ENCODE measurements at regions not wholly inside any gene's neighbourhood (a gene's known extent, or its start where the extent isn't known, plus 50 kb on each side); places are given as distances from the start of the nearest gene placed in this dataset.
A peak's percentile ranks its signal among the peaks of the same experiment; 100 is the strongest.

DNA sequence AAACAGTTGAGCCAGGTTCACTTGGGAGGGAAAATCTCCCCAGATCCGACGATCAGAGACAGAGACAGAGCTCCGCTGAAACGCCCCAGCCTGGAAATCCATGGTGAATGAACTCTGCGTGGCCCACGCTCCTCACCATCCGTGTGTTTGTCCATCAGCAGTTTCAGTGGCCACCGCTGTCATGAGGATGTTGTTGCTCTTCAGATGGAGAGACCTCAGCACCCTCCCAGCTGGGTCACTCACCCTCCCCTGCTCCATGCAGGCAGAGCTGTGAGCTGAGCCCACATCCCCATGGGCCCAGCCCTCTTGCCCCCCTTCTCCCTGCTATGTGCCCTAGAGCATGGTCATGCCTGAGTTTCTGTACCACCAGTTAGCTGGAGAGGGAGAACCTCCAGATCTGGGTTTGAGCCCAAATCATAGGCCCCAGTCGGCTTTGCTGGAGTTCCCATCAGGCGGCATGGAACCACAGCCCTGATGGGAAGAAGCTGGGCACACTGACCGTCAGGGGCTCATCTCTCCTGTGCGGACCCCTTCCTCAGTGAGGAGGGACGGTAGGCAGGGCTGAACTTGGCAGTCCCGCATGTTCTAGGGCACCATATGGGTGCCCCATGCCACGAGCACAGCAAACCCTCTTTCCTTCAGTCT, 154.4 kb upstream of the COL5A1 start:
- DNase-seq (ENCODE audit: low spot score) = no peak

DNA sequence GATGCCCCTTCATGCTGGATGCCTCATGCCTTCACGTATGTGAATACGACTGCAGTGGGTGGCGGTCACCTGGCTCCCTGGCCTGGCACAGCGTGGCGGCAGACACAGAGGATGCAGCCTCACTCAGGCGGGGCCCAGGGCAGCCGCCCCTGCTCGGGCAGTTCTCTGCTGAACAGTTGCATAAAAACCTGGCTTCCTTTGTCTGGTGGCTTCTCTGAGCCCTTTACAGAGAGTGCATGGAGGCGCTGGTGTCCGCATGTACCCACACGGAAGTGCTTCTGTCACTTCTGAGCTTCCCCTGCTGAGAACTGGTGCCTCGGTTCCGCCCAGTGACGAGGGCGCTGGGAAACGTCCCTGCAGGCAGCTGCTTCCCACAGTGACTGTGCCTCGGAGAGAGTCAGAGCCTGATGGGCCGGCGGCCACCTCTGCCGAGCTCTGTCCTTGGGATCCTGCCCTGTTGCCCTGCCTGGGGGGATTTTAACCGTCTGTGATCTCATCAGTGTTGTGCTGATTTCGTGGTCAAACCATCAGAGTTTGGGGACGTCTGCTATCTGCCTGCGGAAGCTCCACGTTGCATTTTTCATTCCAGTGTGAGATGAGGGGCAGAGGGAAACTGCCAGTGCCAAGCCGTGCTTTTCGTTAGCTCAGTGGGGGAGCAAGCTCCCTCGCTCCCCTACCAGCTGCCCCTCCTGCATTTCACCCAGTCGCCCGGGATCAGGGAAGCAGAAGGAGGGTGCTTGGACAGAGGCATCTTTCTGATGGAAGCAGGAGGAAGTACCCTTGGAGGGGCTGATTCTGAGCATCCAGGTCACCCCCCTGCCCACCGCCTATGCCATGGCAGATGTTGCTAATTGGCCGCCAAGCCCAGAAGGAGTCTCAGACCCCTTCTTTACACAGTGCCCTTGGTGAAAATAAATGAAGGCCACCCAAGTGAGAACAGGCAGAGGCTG, 153.0 kb upstream of the COL5A1 start:
- DNase-seq (ENCODE audit: low spot score) = peak; percentile 27

- no peak for DNase-seq (ENCODE audit: low spot score)
These were observed 151.8 kb upstream of the COL5A1 start for GRCh38 chr9:134489621-134490408.

DNA sequence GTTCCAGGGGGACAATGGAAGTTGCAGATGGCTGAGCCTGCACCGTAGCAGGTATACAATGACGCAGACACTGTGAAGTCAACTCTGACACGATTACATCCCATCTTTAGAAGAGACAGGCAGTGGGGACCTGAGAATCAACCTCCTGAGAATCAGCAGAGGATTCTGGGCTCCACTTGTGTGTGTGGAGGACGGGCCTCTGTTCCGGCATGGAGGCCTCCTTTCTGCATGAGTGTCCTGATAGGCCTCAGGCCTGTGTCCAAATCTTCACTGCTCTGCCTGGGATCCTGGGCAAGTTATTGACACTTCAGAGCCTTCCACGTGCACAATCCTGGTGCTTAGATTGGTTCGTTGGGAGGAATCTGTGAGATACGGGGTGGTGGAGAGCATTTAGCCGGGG, 151.2 kb upstream of the COL5A1 start:
- DNase-seq (ENCODE audit: low spot score) = no peak

DNA sequence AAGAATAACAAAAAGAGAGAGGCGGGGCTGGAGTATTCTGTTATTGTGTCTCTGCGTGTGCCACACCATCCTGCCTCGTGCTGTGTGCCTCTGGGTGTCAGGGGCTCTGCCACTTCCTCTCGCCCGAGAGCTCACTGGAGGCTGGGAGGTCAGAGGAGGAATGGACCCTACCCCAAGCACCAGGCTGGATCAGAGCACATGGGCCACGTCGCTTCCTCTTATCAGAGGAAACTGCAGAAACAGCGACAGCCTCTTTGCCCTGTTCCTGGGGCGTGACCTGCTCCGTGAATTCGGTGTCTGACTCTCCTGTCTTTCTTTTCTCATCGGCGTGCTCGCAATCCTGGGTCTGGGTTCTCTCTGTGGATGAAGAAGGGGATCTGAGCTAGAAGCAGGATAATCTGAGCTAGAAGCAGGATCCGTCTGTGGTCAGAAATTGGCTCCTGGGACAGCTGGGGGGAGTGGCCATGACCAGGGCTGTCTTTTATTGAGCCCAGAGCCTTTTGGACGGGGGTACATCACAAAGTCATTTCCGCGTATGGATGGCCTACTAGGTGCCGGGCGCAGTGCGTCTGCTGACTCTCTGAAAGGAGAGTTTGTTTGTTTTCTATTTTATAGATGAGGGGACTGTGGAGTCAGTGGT, 150.3 kb upstream of the COL5A1 start:
- no peak for DNase-seq (ENCODE audit: low spot score)

DNA sequence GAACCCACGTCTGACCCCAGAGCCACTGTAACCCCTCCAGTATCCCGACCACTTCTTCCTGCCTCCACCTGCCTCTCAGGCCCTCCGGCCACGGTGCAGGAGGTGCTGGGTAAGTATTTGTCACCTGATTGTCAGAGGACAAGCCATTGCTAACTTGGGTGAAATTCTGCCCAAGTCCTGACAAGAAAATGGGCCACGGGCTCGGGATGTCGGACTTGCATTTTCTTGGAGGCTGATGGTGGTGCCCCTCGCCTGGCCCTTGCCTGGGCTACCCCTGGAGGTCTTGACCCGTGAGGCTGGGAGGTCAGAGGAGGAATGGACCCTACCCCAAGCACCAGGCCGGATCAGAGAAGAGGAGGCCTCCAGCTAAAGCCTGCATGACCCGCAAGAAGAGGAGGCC, 149.7 kb upstream of the COL5A1 start:
- no peak for DNase-seq (ENCODE audit: low spot score)

GRCh38 chr9:134492281-134492691, 149.3 kb upstream of the COL5A1 start:
- no peak for DNase-seq (ENCODE audit: low spot score)

DNA sequence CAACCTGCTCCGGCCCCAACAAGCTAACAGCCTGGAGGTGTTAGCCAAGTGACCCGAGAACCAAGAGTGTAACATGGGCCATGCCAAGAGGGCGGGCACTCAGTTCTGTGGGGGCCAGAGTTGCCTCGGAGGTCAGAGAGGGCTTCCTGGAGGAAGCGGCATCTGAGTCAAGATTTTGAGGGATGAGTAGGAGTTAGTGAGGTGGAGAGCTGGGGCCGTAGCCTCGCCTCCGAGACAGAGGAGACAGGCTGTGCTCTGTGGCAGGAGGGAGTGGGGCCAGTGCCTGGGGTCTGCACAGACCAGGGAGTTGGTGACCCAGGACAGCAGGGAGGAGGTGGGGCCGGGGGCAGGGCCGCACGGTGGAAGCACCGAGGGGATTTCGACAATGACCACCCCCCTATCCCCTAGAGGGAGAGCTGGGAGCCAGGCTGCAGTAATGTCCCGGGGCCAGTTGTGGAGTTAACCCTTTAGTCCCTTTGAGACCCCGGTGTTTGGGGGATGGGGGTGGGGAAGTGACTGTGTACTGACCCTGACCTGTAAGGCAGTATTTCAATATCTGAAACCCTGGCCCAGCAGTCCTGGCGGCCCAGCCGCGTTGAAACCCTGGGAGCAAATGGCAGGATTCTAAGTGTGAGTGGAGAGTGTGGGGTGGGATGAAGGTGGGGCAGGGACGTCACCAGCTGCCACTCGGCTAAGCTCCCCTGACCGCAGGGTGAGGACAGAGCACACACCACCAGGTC, 148.7 kb upstream of the COL5A1 start:
- no peak for DNase-seq (ENCODE audit: low spot score)

DNA sequence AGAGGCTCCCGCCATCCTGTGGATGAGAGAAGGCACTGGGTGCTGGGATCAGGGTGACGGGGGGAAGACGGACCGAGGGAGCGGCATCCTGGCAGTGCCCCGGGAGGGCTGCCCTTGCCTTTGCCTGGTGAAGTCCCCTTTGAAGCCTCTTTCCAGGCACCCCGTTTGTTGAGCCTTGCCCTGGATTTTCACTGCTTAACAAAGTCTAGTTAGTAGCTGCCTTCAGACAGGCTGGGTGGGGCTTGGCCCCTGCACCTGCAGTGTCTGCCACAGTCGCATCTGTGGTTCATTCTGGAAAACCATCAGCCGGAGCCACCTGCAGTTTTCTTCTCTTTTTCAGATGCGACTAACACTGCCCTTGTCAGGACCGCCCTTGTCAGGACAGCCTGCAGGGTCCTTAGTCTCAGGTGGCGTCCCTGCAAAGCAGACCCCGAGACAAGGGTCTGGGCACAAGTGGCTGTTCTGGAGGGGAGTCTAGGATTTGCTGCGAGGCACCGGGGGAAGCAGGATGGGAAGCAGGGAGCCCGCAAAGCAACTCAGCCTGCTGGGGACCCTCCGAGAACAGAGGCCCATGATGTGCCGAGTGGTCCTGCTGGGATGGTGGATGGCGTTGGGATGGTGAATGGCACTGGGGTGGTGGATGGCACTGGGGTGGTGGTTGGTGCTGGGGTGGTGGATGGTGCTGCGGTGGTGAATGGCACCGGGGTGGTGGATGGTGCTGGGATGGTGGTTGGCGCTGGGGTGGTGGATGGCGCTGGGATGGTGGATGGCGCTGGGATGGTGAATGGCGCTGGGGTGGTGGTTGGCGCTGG, 147.9 kb upstream of the COL5A1 start:
- DNase-seq (ENCODE audit: low spot score) = no peak

DNA sequence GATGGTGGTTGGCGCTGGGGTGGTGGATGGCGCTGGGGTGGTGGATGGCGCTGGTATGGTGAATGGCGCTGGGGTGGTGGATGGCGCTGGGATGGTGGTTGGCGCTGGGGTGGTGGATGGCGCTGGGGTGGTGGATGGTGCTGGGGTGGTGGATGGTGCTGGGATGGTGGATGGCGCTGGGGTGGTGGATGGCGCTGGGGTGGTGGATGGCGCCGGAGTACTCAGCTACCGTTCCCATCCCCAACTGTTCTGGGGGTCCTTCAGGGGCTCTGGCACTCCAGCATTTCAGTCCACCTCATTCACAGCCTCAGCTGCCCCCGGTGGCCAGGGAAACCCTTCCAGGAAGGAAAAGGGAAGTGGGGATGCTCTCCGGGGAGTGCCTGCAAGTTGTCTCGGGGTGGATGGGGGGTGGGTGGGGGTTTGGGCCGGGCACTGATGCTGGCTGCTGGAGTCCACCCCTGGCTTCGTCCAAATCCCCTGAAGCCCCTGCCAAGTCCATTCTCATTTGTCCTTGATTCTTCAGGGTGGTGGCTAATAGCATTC, 147.3 kb upstream of the COL5A1 start:
- DNase-seq (ENCODE audit: low spot score) = no peak

DNA sequence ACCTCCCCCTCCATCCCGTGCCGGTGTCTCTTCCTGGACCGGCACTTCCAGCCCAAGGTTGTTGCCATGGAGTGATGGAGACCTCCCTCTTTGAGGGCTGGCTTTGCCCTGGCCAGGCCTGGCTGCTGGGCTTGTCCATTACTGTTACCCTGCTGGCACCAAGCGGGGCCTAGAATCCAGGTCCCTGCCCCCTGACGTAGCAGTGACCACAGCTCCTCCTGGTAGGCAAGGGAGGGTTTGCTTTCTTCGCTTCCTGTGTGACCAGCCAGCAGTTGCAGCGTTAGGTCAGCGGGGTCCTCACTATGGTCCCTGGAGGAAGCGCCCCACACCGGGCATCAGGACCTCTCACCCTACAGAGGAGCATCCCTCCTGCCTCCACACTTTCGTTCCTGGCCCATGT, 146.7 kb upstream of the COL5A1 start:
- DNase-seq (ENCODE audit: low spot score) = no peak

DNA sequence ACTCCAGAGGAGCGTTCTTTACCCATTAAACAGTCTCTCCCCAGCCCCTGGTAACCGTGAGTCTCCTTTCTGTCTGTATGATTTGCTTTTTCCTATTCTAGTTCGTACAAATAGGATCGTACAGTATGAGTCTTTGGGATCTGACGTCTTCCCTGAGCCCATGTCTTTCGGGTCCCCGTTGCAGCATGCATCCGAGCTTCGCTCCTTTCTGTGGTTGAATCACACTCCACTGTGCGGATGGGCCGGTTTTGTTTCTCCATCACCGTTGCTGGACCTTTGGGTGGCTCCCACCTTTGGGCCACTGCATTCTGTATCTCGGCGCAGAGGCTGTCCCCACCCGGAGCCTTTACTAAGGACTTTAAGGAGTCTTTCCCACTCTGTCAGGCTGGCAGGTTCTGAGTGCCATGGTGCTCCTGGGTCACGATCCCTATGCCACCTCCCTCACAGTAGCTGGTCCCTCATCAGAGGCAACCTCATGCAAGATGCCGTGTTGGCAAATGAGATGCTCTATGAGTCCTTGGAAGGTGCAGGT, 145.7 kb upstream of the COL5A1 start:
- DNase-seq (ENCODE audit: low spot score) = no peak

DNA sequence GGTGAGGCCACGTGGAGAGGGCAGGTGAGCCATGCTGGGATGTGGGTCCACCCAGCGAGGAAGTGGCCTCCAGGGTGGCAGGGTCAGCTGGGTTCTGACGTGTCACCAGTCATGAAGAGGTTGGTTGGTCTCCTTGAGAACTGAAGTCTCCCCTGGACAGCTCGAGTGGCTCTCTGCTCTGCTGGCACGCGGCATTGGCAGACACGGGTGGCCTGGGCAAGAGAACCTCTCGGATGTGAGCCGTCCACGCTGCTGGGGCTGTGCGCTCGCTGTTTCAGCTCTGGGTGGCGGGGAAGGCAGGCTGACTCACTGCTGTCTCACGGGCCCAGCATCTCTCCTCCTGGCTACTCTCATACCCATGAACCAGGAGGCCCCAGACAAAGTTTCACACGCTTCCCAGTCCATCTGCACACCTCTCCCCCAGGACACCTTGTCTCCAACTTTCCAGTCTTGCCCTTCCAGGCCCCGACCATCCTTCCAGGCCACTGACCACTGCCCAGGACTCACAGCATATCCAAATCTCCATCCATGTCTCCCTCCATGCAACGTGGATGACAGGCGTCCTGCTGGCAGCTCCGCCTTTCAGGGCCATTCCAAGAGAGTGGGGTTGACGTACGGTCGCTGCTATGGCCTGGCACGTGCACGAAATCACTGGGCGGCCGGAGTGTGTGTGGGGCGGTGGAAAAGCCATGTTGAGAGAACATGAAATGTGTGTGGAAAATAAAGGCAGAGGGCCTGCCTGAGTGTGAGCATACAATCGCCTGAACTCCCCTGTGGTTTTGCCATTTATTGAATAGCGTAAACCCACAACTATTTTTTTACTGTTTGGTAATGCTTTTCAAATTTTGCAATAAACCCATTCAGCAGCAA, 145.0 kb upstream of the COL5A1 start:
- no peak for DNase-seq (ENCODE audit: low spot score)

GRCh38 chr9:134497283-134497860, 144.2 kb upstream of the COL5A1 start:
- no peak for DNase-seq (ENCODE audit: low spot score)

DNA sequence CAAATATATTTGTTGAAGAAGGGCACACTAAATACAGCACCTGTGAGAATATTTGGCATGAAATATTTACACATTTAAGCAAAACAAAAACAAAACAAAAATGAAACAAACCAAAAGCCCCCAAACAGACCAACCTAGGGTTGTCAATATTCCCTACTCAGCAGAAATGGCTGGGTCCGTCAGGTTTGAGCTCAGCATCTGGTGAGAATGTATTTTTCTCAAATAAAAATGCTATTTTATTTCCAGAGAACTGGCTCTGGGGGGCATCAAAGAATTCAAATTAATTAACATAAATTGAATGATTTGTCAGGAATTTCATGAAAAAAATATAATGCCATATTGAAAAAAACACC, 142.8 kb upstream of the COL5A1 start:
- DNase-seq (ENCODE audit: low spot score) = no peak

- no peak for DNase-seq (ENCODE audit: low spot score)
These were observed 140.5 kb upstream of the COL5A1 start for GRCh38 chr9:134500931-134501760.

DNA sequence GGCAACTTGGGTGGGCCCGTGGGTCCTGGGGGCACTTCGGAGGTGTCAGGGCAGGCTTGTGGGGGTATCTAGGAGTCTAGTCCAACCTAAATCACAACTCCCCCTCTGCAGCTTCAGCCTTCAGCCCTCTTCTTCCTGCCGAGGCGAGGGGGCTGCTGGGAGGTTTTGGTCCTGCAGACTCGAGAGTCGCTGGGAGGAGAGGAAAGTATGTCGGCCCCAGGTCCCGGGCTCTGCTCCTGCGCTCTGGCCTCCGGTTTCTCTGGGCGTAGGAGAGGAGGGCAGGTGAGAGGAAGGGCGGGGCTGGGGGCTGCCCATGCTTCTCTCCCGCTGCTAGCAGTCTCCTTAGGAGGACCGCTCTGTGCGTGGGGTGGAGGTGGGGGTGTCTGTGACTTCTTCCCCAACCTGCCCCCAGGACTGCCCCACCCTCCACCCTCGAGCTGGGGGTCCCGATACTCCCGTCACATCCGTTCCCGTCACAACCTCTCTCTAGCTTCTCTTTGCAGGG, 139.8 kb upstream of the COL5A1 start:
- DNase-seq (ENCODE audit: low spot score) = no peak
